Panc1 (cell line): ENCODE measurements at regions not wholly inside any gene's neighbourhood (a gene's known extent, or its start where the extent isn't known, plus 50 kb on each side); places are given as distances from the start of the nearest gene placed in this dataset.

Experiments used
- ATAC-seq: fragments of 200-7000 bp; cut with Tn5 transposase; 2 replicates; pipeline ENCODE4 v1.9.1; 2020; ENCODE audit warnings: mild to moderate bottlenecking, moderate library complexity
- BruUV-seq: library from RNA; stranded (reverse); fragments of 400-500 nt; replicated peaks from 2 replicates; lab custom pipeline; 2021; lab: Mats Ljungman, UMichigan
- CTCF ChIA-PET: fragments of 300-600 bp; sonication (Branson Sonifier 250); formaldehyde crosslinking; loops from one replicate; lab custom pipeline; 2022; ENCODE audit warnings: antibody characterized with exemption; lab: Charles Lee
- POLR2A ChIA-PET: fragments of 300-600 bp; sonication (Branson Sonifier 250); formaldehyde crosslinking; loops from one replicate; lab custom pipeline; 2022; ENCODE audit warnings: antibody characterized with exemption; lab: Charles Lee
- DNase-seq: peaks from one replicate; pipeline ENCODE4 v3.0.0-alpha.2; 2010; ENCODE audit warnings: low read depth, low spot score
- H3K27ac ChIP-seq: 2 replicates; pipeline ENCODE4 v1.5.1; 2011; ENCODE audit warnings: mild to moderate bottlenecking, low read length, inconsistent platforms
- H3K27me3 ChIP-seq: fragments of 200-500 bp; sonication (Bioruptor generic); 2 replicates; pipeline ENCODE4 v1.6.0; 2014; ENCODE audit warnings: low read length, inconsistent platforms; ENCODE audit not compliant: control insufficient read depth, insufficient read depth
- H3K36me3 ChIP-seq: fragments of 200-500 bp; sonication (Bioruptor generic); 2 replicates; pipeline ENCODE4 v1.5.1; 2014; ENCODE audit warnings: inconsistent platforms, mild to moderate bottlenecking, low read length, moderate library complexity; ENCODE audit not compliant: control insufficient read depth, insufficient read depth
- H3K4me1 ChIP-seq: 2 replicates; pipeline ENCODE4 v1.5.1; 2011; ENCODE audit warnings: inconsistent platforms, mild to moderate bottlenecking, low read length, moderate library complexity; ENCODE audit not compliant: control insufficient read depth, insufficient read depth
- H3K4me3 ChIP-seq, 2 experiments: 2 replicates each; pipeline ENCODE4 v1.5.1; 2011 to 2012; ENCODE audit warnings: low read depth in 2 of 2, low read length in 2 of 2, mild to moderate bottlenecking in 2 of 2, inconsistent platforms in 1 of 2, moderate library complexity in 1 of 2
- H3K9me3 ChIP-seq: fragments of 200-500 bp; sonication (Bioruptor generic); 2 replicates; pipeline ENCODE4 v1.5.1; 2014; ENCODE audit warnings: low read depth, mild to moderate bottlenecking, inconsistent platforms, low read length, moderate library complexity; ENCODE audit not compliant: control insufficient read depth, insufficient read depth
- POLR2AphosphoS5 ChIP-seq: IDR thresholded peaks from 2 replicates; pipeline ENCODE4 v1.6.1; 2012; ENCODE audit warnings: mild to moderate bottlenecking, low read depth, low read length, moderate library complexity
- SIN3A ChIP-seq: IDR thresholded peaks from 2 replicates; pipeline ENCODE4 v1.6.1; 2012; ENCODE audit warnings: low read depth, mild to moderate bottlenecking, low read length, moderate library complexity, borderline replicate concordance; ENCODE audit not compliant: insufficient read depth
- TCF7L2 ChIP-seq: IDR thresholded peaks from 2 replicates; pipeline ENCODE4 v1.6.1; 2011; ENCODE audit warnings: mild to moderate bottlenecking, low read depth, low read length, inconsistent platforms
- in situ Hi-C: cut with HindIII; loops from 2 replicates; pipeline ENCODE4 v1.10.0; 2016; ENCODE audit warnings: low sequenced_read_pairs, low pct_unique_long_range_greater_than_20kb
- intact Hi-C: fragments of 100-400 bp; cut with micrococcal nuclease; formaldehyde crosslinking; loops from one replicate; pipeline ENCODE4 v1.10.0; 2022; ENCODE audit not compliant: unreplicated experiment
- TF ChIP-seq, protein P1 (sequence below), 2 experiments: IDR thresholded peaks; 2 replicates each; pipeline ENCODE4 v1.6.1; 2011 to 2012; ENCODE audit warnings: low read depth in 2 of 2, control low read depth in 1 of 2, low read length in 1 of 2, mild to moderate bottlenecking in 1 of 2, moderate library complexity in 1 of 2; ENCODE audit not compliant: insufficient read depth in 1 of 2
- TF ChIP-seq, protein P2 (sequence below): fragments of 450-650 bp; IDR thresholded peaks from 2 replicates; pipeline ENCODE4 v1.5.1; 2017; ENCODE audit warnings: mild to moderate bottlenecking

DNA sequence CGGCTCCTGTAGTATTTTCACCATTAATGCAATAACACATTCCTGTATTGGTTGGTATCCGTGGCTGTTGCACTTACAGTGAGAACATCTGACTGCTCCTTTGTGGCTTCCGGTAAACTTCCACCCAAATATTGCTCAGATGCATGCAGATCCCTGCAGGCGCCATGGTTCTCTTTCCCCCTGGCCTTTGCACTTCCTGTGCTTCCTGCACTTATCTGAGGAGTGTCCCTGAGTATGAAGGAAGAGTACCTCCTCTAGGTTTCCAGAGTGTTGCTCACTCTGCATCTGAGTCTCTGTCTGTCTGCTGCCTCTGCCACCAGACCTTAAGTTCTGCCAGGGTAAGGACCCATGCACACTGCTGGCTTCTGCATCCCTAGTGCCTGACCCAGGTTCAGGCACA lies 117.2 kb upstream of the SLC34A2 start:
- H3K27ac ChIP-seq, result no peak overlapping the region
- intact Hi-C loops (no loop called here), in situ Hi-C loops (no loop called here)
- H3K27me3 ChIP-seq, result no peaks in the 10 kb centered on the region
- TF ChIP-seq, protein P1, sequence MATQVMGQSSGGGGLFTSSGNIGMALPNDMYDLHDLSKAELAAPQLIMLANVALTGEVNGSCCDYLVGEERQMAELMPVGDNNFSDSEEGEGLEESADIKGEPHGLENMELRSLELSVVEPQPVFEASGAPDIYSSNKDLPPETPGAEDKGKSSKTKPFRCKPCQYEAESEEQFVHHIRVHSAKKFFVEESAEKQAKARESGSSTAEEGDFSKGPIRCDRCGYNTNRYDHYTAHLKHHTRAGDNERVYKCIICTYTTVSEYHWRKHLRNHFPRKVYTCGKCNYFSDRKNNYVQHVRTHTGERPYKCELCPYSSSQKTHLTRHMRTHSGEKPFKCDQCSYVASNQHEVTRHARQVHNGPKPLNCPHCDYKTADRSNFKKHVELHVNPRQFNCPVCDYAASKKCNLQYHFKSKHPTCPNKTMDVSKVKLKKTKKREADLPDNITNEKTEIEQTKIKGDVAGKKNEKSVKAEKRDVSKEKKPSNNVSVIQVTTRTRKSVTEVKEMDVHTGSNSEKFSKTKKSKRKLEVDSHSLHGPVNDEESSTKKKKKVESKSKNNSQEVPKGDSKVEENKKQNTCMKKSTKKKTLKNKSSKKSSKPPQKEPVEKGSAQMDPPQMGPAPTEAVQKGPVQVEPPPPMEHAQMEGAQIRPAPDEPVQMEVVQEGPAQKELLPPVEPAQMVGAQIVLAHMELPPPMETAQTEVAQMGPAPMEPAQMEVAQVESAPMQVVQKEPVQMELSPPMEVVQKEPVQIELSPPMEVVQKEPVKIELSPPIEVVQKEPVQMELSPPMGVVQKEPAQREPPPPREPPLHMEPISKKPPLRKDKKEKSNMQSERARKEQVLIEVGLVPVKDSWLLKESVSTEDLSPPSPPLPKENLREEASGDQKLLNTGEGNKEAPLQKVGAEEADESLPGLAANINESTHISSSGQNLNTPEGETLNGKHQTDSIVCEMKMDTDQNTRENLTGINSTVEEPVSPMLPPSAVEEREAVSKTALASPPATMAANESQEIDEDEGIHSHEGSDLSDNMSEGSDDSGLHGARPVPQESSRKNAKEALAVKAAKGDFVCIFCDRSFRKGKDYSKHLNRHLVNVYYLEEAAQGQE (IDR thresholded peaks at IDR 0.05; ENCODE audit: insufficient read depth in 1 of 2, low read depth in 2 of 2, low read length in 1 of 2), result no peak
- TF ChIP-seq SIN3A (no peak), POLR2AphosphoS5 (no peak), TCF7L2 (no peak)
- TF ChIP-seq, protein P2, sequence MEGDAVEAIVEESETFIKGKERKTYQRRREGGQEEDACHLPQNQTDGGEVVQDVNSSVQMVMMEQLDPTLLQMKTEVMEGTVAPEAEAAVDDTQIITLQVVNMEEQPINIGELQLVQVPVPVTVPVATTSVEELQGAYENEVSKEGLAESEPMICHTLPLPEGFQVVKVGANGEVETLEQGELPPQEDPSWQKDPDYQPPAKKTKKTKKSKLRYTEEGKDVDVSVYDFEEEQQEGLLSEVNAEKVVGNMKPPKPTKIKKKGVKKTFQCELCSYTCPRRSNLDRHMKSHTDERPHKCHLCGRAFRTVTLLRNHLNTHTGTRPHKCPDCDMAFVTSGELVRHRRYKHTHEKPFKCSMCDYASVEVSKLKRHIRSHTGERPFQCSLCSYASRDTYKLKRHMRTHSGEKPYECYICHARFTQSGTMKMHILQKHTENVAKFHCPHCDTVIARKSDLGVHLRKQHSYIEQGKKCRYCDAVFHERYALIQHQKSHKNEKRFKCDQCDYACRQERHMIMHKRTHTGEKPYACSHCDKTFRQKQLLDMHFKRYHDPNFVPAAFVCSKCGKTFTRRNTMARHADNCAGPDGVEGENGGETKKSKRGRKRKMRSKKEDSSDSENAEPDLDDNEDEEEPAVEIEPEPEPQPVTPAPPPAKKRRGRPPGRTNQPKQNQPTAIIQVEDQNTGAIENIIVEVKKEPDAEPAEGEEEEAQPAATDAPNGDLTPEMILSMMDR, result no peak
- no peaks in the 10 kb centered on the region for H3K9me3 ChIP-seq
- H3K4me3 ChIP-seq, result no peak overlapping the region
- CTCF ChIA-PET, result no interaction called here
- DNase-seq, result no peak
- ATAC-seq, result no peak
- no TSS peak for BruUV-seq
- POLR2A ChIA-PET, result no interaction called here
- H3K4me1 ChIP-seq, result no peaks in the 10 kb centered on the region
- H3K36me3 ChIP-seq, result no peaks in the 10 kb centered on the region

DNA sequence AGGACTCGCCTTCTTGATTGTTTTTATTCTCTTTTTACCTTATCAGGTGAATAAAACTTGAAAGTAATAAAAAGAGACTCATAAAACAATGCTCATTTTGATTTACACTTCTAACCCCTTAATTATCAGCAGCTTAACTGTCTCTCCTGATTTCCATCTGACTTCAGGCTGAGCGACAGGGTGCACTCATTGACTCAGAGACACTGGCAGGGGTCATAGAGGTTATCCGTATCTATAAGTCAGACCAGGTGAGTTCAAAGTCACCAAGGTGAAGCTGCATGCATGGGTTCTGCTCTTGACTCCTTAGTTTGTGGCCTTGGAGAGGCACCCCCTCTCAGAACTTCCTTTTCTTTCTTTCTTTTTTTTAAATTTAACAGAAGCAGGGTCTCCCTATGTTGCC lies 116.4 kb upstream of the SLC34A2 start:
- ChIA-PET CTCF (no interaction called here), POLR2A (no interaction called here)
- Histone ChIP-seq H3K4me3 (no peak overlapping the region), H3K36me3 (no peaks in the 10 kb centered on the region), H3K9me3 (no peaks in the 10 kb centered on the region), H3K4me1 (no peaks in the 10 kb centered on the region), H3K27me3 (no peaks in the 10 kb centered on the region), H3K27ac (no peak overlapping the region)
- no peak for DNase-seq
- intact Hi-C loops (no loop called here), in situ Hi-C loops (no loop called here)
- TF ChIP-seq TCF7L2 (no peak), SIN3A (no peak), POLR2AphosphoS5 (no peak)
- TF ChIP-seq, protein P2, result no peak
- TF ChIP-seq, protein P1 (IDR thresholded peaks at IDR 0.05; ENCODE audit: insufficient read depth in 1 of 2, low read depth in 2 of 2, low read length in 1 of 2), result no peak
- BruUV-seq, result no TSS peak
- no peak for ATAC-seq
